ENCODE measurements at regions not wholly inside any gene's neighbourhood (a gene's known extent, or its start where the extent isn't known, plus 50 kb on each side); places are given as distances from the start of the nearest gene placed in this dataset.

GRCh38 chr13:60720590-60720989 is 323.6 kb downstream of the TDRD3 start:
- no peak for TF ChIP-seq CTCF (IDR thresholded peaks at IDR 0.05; ENCODE audit: insufficient read depth, low read length)
- no peak overlapping the region for H3K4me3 ChIP-seq (ENCODE audit: low read depth, low read length)
- no peak for DNase-seq (ENCODE audit: low read depth)

- no peak overlapping the region for H3K4me3 ChIP-seq (ENCODE audit: low read depth, low read length)
- no peak for DNase-seq (ENCODE audit: low read depth)
- TF ChIP-seq CTCF (IDR thresholded peaks at IDR 0.05; ENCODE audit: insufficient read depth, low read length): no peak
Observed at GRCh38 chr13:60716313-60716712, 319.3 kb downstream of the TDRD3 start.

- no peak overlapping the region for H3K4me3 ChIP-seq (ENCODE audit: low read depth, low read length)
- TF ChIP-seq CTCF (IDR thresholded peaks at IDR 0.05; ENCODE audit: insufficient read depth, low read length): no peak
Observed at GRCh38 chr13:60707878-60708277, 310.9 kb downstream of the TDRD3 start.

GRCh38 chr13:60701895-60702294 is 304.9 kb downstream of the TDRD3 start:
- DNase-seq (ENCODE audit: low read depth): no peak
- H3K4me3 ChIP-seq (ENCODE audit: low read depth, low read length): no peak overlapping the region
- TF ChIP-seq CTCF (IDR thresholded peaks at IDR 0.05; ENCODE audit: insufficient read depth, low read length): no peak

More at GRCh38 chr13:60707878-60708277, 310.9 kb downstream of the TDRD3 start:
- DNase-seq (ENCODE audit: low read depth): no peak

- no peak for DNase-seq (ENCODE audit: low read depth)
- TF ChIP-seq CTCF (IDR thresholded peaks at IDR 0.05; ENCODE audit: insufficient read depth, low read length): no peak
- H3K4me3 ChIP-seq (ENCODE audit: low read depth, low read length): no peak overlapping the region
Observed at GRCh38 chr13:60700994-60701393, 304.0 kb downstream of the TDRD3 start.

- TF ChIP-seq CTCF (IDR thresholded peaks at IDR 0.05; ENCODE audit: insufficient read depth, low read length): no peak
- H3K4me3 ChIP-seq (ENCODE audit: low read depth, low read length): no peak overlapping the region
- no peak for DNase-seq (ENCODE audit: low read depth)
Observed at GRCh38 chr13:60699636-60700035, 302.6 kb downstream of the TDRD3 start.

GRCh38 chr13:60696602-60697001 is 299.6 kb downstream of the TDRD3 start:
- H3K4me3 ChIP-seq (ENCODE audit: low read depth, low read length): no peak overlapping the region
- TF ChIP-seq CTCF (IDR thresholded peaks at IDR 0.05; ENCODE audit: insufficient read depth, low read length): no peak
- DNase-seq (ENCODE audit: low read depth): no peak

Measured in fibroblast of the aortic adventitia (primary cell).